ENCODE measurements at regions not wholly inside any gene's neighbourhood (a gene's known extent, or its start where the extent isn't known, plus 50 kb on each side); places are given as distances from the start of the nearest gene placed in this dataset.
"Not testable (repeated sequence)": the region's sequence is repeated elsewhere in the genome, so short reads cannot be mapped to it uniquely, and the experiment has no call there.

DNA sequence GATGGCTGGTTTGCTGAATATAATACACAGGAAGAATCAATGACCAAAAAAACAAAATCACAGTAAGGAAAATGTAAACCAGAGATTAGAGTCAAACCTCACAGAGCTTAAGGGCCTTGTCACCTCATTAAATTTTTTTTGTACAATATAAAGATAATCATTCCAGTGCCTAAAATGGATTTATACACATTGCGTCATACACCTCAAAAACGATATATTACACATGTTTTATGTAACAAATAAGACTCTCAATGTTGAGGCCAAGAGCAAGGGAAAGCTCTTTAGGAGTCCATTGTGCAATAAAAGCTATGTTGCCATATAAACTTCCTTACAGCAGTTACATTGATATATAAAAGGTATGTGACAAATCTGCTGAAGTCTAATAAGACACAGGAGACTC, 856.7 kb upstream of the SLITRK1 start:
- Histone ChIP-seq H3K4me1 (ENCODE audit: control insufficient read depth, insufficient read depth, low read length) (no peaks in the 10 kb centered on the region), H3K9me3 (ENCODE audit: control insufficient read depth, insufficient read depth, low read length) (no peaks in the 10 kb centered on the region), H3K27ac (ENCODE audit: low read depth, low read length) (no peak overlapping the region), H3K4me3 (ENCODE audit: low read depth, low read length) (no peak overlapping the region), H3K27me3 (ENCODE audit: control insufficient read depth, insufficient read depth, low read length) (no peaks in the 10 kb centered on the region), H3K36me3 (ENCODE audit: control insufficient read depth, insufficient read depth, low read length) (no peaks in the 10 kb centered on the region)
- WGBS (ENCODE audit: insufficient coverage) = no CpG with 5 or more reads among the region's 2 CpGs
- DNase-seq (ENCODE audit: low read depth in 4 of 6, low spot score in 6 of 6) = no peak

GRCh38 chr13:84737661-84738060, 855.4 kb upstream of the SLITRK1 start:
- H3K36me3 ChIP-seq (ENCODE audit: control insufficient read depth, insufficient read depth, low read length) = no peaks in the 10 kb centered on the region
- H3K4me1 ChIP-seq (ENCODE audit: control insufficient read depth, insufficient read depth, low read length) = no peaks in the 10 kb centered on the region
- WGBS (ENCODE audit: insufficient coverage) = no CpG with 5 or more reads among the region's 1 CpG
- no peaks in the 10 kb centered on the region for H3K9me3 ChIP-seq (ENCODE audit: control insufficient read depth, insufficient read depth, low read length)
- no peak for DNase-seq (ENCODE audit: low read depth in 4 of 6, low spot score in 6 of 6)
- H3K27ac ChIP-seq (ENCODE audit: low read depth, low read length) = no peak overlapping the region
- H3K27me3 ChIP-seq (ENCODE audit: control insufficient read depth, insufficient read depth, low read length) = no peaks in the 10 kb centered on the region
- no peak overlapping the region for H3K4me3 ChIP-seq (ENCODE audit: low read depth, low read length)

- no peaks in the 10 kb centered on the region for H3K4me1 ChIP-seq (ENCODE audit: control insufficient read depth, insufficient read depth, low read length)
- no peak overlapping the region for H3K27ac ChIP-seq (ENCODE audit: low read depth, low read length)
- no peak overlapping the region for H3K4me3 ChIP-seq (ENCODE audit: low read depth, low read length)
- H3K27me3 ChIP-seq (ENCODE audit: control insufficient read depth, insufficient read depth, low read length) = no peaks in the 10 kb centered on the region
- DNase-seq (ENCODE audit: low read depth in 4 of 6, low spot score in 6 of 6) = peak in 1 of 6 donors; percentile 33
- H3K36me3 ChIP-seq (ENCODE audit: control insufficient read depth, insufficient read depth, low read length) = no peaks in the 10 kb centered on the region
- H3K9me3 ChIP-seq (ENCODE audit: control insufficient read depth, insufficient read depth, low read length) = no peaks in the 10 kb centered on the region
- WGBS (ENCODE audit: insufficient coverage) = no CpG with 5 or more reads among the region's 2 CpGs
Measured at GRCh38 chr13:84730376-84730775, 848.1 kb upstream of the SLITRK1 start.

DNA sequence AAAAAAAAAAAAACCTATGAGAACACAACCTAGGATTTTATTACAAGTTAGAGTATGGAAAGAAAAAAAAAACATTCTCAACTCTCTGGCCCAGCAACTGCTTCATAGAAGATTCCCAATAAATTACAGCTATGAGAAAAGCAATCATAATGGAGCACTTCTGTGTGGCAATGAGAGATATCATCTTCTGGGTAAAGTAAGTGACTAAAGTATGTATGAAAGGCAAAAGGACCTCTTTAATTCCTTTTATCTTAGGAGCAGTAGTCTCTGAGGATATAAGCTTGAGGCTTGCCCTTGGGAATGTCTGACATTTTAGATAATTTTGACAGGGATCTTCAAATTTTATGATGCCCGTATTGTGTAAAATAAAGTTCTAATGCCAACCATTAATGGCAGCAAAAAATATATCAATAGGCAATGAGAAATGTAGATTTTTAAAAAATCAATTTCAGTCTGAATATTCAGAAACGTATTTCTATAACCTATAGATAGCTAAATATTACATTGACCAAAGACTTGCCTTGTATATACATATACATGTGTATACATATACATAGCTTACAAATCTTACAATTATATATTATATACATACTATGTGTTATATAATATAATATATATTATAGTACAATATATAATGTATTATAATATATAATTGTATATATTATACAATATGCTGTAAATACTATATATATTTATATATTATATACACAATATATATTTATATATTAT, 823.9 kb upstream of the SLITRK1 start:
- Histone ChIP-seq H3K4me3 (ENCODE audit: low read depth, low read length) (no peak overlapping the region), H3K4me1 (ENCODE audit: control insufficient read depth, insufficient read depth, low read length) (no peaks in the 10 kb centered on the region), H3K36me3 (ENCODE audit: control insufficient read depth, insufficient read depth, low read length) (no peaks in the 10 kb centered on the region), H3K9me3 (ENCODE audit: control insufficient read depth, insufficient read depth, low read length) (no peaks in the 10 kb centered on the region), H3K27me3 (ENCODE audit: control insufficient read depth, insufficient read depth, low read length) (no peaks in the 10 kb centered on the region), H3K27ac (ENCODE audit: low read depth, low read length) (no peak overlapping the region)
- WGBS (ENCODE audit: insufficient coverage) = no CpG with 5 or more reads among the region's 2 CpGs
- DNase-seq (ENCODE audit: low read depth in 4 of 6, low spot score in 6 of 6) = no peak

DNA sequence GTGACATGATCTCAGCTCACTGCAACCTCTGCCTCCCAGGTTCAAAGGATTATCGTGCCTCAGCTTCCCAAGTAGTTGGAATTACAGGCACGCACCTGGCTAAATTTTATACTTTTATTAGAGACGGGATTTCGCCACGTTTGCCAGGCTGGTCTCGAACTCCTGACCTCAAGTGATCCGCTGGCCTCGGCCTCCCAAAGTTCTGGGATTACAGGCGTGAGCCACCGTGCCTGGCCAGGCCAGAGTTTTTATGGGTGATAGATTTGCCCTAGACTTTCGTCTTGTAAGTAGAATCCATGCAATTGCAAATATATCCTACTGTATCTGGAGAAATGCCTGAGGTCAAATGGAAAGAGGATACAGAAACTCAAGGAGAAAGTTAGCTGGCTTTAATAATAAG, 819.9 kb upstream of the SLITRK1 start:
- H3K9me3 ChIP-seq (ENCODE audit: control insufficient read depth, insufficient read depth, low read length) = no peaks in the 10 kb centered on the region
- H3K4me3 ChIP-seq (ENCODE audit: low read depth, low read length) = no peak overlapping the region
- H3K36me3 ChIP-seq (ENCODE audit: control insufficient read depth, insufficient read depth, low read length) = no peaks in the 10 kb centered on the region
- no peaks in the 10 kb centered on the region for H3K27me3 ChIP-seq (ENCODE audit: control insufficient read depth, insufficient read depth, low read length)
- no peak for DNase-seq (ENCODE audit: low read depth in 4 of 6, low spot score in 6 of 6)
- no peaks in the 10 kb centered on the region for H3K4me1 ChIP-seq (ENCODE audit: control insufficient read depth, insufficient read depth, low read length)
- H3K27ac ChIP-seq (ENCODE audit: low read depth, low read length) = no peak overlapping the region
- 94% methylated on average over 10 of the region's 11 CpGs for WGBS (ENCODE audit: insufficient coverage)

DNA sequence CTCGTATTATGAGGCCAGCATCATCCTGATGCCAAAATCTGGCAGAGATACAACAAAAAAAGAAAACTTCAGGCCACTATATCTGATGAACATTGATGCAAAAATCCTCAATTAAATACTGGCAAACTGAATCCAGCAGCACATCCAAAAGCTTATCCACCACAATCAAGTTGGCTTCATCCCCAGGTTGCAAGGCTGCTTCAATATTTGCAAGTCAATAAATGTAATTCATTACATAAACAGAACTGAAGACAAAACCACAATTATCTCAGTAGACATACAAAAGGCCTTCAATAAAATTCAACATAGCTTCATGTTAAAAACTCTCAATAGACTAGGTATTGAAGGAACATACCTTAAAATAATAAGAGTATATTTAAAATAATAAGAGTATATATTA, 815.3 kb upstream of the SLITRK1 start:
- not testable (repeated sequence) for H3K4me1 ChIP-seq (ENCODE audit: control insufficient read depth, insufficient read depth, low read length); H3K4me3 ChIP-seq (ENCODE audit: low read depth, low read length); H3K9me3 ChIP-seq (ENCODE audit: control insufficient read depth, insufficient read depth, low read length); H3K27me3 ChIP-seq (ENCODE audit: control insufficient read depth, insufficient read depth, low read length); H3K36me3 ChIP-seq (ENCODE audit: control insufficient read depth, insufficient read depth, low read length); H3K27ac ChIP-seq (ENCODE audit: low read depth, low read length)
- whole genome bisulfite sequencing (ENCODE audit: insufficient coverage) = 44% methylated on average over 1 of the region's 1 CpG
- peak in 1 of 6 donors; percentile 42 for DNase-seq (ENCODE audit: low read depth in 4 of 6, low spot score in 6 of 6)

- no peak overlapping the region for H3K4me3 ChIP-seq (ENCODE audit: low read depth, low read length)
- no peaks in the 10 kb centered on the region for H3K4me1 ChIP-seq (ENCODE audit: control insufficient read depth, insufficient read depth, low read length)
- H3K27ac ChIP-seq (ENCODE audit: low read depth, low read length) = no peak overlapping the region
- WGBS (ENCODE audit: insufficient coverage) = 86% methylated on average over 5 of the region's 5 CpGs
- no peaks in the 10 kb centered on the region for H3K9me3 ChIP-seq (ENCODE audit: control insufficient read depth, insufficient read depth, low read length)
- no peaks in the 10 kb centered on the region for H3K27me3 ChIP-seq (ENCODE audit: control insufficient read depth, insufficient read depth, low read length)
- H3K36me3 ChIP-seq (ENCODE audit: control insufficient read depth, insufficient read depth, low read length) = no peaks in the 10 kb centered on the region
- no peak for DNase-seq (ENCODE audit: low read depth in 4 of 6, low spot score in 6 of 6)
Measured at GRCh38 chr13:84686973-84687372, 804.7 kb upstream of the SLITRK1 start.

DNA sequence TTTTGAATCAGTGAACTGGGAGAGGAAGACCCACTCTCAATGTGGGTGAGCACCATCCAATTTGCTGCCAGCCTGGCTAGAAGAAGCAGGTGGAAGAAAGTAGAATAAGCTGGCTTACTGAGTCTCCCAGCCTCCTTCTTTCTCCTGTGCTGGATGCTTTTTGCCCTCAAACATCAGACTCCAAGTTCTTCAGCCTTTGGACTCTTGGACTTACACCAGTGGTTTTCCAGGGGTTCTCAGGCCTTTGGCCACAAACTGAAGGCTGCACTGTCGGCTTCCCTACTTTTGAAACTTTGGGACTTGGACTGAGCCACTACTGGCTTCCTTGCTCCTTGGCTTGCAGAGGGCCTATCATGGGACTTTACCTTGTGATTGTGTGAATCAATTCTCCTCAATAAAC, 804.2 kb upstream of the SLITRK1 start:
- H3K4me1 ChIP-seq (ENCODE audit: control insufficient read depth, insufficient read depth, low read length) = no peaks in the 10 kb centered on the region
- H3K27ac ChIP-seq (ENCODE audit: low read depth, low read length) = no peak overlapping the region
- no peak for DNase-seq (ENCODE audit: low read depth in 4 of 6, low spot score in 6 of 6)
- no peak overlapping the region for H3K4me3 ChIP-seq (ENCODE audit: low read depth, low read length)
- no peaks in the 10 kb centered on the region for H3K9me3 ChIP-seq (ENCODE audit: control insufficient read depth, insufficient read depth, low read length)
- no peaks in the 10 kb centered on the region for H3K36me3 ChIP-seq (ENCODE audit: control insufficient read depth, insufficient read depth, low read length)
- 67% methylated on average over 1 of the region's 1 CpG for whole genome bisulfite sequencing (ENCODE audit: insufficient coverage)
- H3K27me3 ChIP-seq (ENCODE audit: control insufficient read depth, insufficient read depth, low read length) = no peaks in the 10 kb centered on the region

- Histone ChIP-seq H3K27ac (ENCODE audit: low read depth, low read length) (no peak overlapping the region), H3K4me1 (ENCODE audit: control insufficient read depth, insufficient read depth, low read length) (no peaks in the 10 kb centered on the region), H3K9me3 (ENCODE audit: control insufficient read depth, insufficient read depth, low read length) (no peaks in the 10 kb centered on the region), H3K4me3 (ENCODE audit: low read depth, low read length) (no peak overlapping the region), H3K36me3 (ENCODE audit: control insufficient read depth, insufficient read depth, low read length) (no peaks in the 10 kb centered on the region), H3K27me3 (ENCODE audit: control insufficient read depth, insufficient read depth, low read length) (no peaks in the 10 kb centered on the region)
- 79% methylated on average over 6 of the region's 6 CpGs for WGBS (ENCODE audit: insufficient coverage)
- DNase-seq (ENCODE audit: low read depth in 4 of 6, low spot score in 6 of 6) = no peak
Measured at GRCh38 chr13:84684804-84685203, 802.5 kb upstream of the SLITRK1 start.

DNA sequence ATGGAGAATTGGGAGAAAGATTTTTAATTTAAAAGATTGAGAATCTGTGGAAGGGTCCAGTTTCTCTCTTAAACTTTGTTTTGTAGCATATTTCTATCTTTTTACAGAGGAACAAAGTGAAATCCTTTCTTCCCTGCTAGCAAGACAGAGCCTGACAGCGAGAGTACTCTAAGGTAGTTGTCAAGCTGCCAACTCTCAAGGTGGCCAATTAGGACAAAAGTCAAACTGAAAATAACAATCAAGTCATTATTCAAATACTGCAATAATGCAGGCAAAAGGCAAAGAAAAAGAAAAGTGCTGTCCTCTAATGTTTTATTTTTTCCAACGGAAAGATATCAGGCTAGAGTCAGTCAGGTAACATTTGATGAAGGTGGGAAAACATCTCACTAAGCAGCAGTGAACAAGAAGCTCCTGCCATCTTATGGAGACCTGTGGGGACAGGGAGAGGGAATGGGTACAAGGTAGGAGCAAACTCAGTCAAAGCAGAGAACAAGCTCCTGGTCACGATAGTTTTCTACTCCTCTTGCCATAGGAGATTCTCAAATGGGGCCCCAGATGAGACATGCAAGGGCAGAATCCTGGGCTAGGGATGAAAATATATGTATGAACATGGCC, 801.9 kb upstream of the SLITRK1 start:
- peak in 2 of 6 donors; percentile 11 to 31 for DNase-seq (ENCODE audit: low read depth in 4 of 6, low spot score in 6 of 6)
- H3K27me3 ChIP-seq (ENCODE audit: control insufficient read depth, insufficient read depth, low read length) = no peaks in the 10 kb centered on the region
- no peak overlapping the region for H3K4me3 ChIP-seq (ENCODE audit: low read depth, low read length)
- 53% methylated on average over 3 of the region's 3 CpGs for WGBS (ENCODE audit: insufficient coverage)
- H3K36me3 ChIP-seq (ENCODE audit: control insufficient read depth, insufficient read depth, low read length) = no peaks in the 10 kb centered on the region
- no peak overlapping the region for H3K27ac ChIP-seq (ENCODE audit: low read depth, low read length)
- no peaks in the 10 kb centered on the region for H3K4me1 ChIP-seq (ENCODE audit: control insufficient read depth, insufficient read depth, low read length)
- no peaks in the 10 kb centered on the region for H3K9me3 ChIP-seq (ENCODE audit: control insufficient read depth, insufficient read depth, low read length)

All from spinal cord (tissue), 9 donors.